ENCODE measurements at regions not wholly inside any gene's neighbourhood (a gene's known extent, or its start where the extent isn't known, plus 50 kb on each side); places are given as distances from the start of the nearest gene placed in this dataset.

DNA sequence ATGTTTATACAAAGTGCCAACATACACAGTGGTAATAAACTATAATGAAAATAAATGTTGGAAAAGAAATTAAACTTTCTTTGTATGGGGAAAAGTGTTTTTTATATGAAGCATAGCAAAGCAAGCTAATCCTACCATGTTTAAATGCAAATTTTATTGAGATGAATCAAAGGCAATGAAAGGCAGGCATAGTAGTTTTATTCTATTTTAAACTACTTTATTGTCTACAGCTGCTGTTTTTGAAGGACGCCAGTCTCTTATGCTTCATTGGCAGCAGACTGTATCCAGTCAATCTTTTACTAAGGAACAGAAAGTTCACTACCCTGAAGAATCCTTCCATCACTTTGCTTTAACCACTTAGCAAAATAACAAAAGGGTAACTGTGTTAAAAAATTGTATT lies 761.0 kb downstream of the ROBO2 start:
- no peak for TF ChIP-seq CTCF (conservative IDR thresholded peaks at IDR 0.05 in 1 of 2, IDR thresholded peaks at IDR 0.05 in 1 of 2; ENCODE audit: low read depth in 1 of 2, low read length in 2 of 2)
- TF ChIP-seq EZH2 (IDR thresholded peaks at IDR 0.05; ENCODE audit: low read length, missing control alignments) = no peak

Data from fibroblast of lung (primary cell).